Bronchial epithelial cell (primary cell): ENCODE measurements at regions not wholly inside any gene's neighbourhood (a gene's known extent, or its start where the extent isn't known, plus 50 kb on each side); places are given as distances from the start of the nearest gene placed in this dataset.

Experiments
- DNase-seq: peaks from one replicate; pipeline ENCODE4 v3.0.0-alpha.2; 2010; ENCODE audit warnings: low read depth
- FAIRE-seq: peaks from 2 replicates; lab custom pipeline; 2011; peaks lifted over from hg19 to GRCh38; lab: Jason Lieb, UNC
- H3K27me3 ChIP-seq: 2 replicates; pipeline ENCODE4 v1.5.1; 2011; ENCODE audit warnings: low read length; ENCODE audit not compliant: control insufficient read depth, insufficient read depth
- H3K36me3 ChIP-seq: 2 replicates; pipeline ENCODE4 v1.5.1; 2011; ENCODE audit warnings: low read length; ENCODE audit not compliant: control insufficient read depth, insufficient read depth
- H3K4me3 ChIP-seq: 2 replicates; pipeline ENCODE4 v1.5.1; 2011; ENCODE audit warnings: mild to moderate bottlenecking, low read depth, low read length, control low read depth
- CTCF ChIP-seq: IDR thresholded peaks from 2 replicates; pipeline ENCODE4 v1.5.1; 2011; ENCODE audit warnings: mild to moderate bottlenecking, moderate library complexity, low read length, control low read depth, inconsistent platforms; ENCODE audit not compliant: insufficient read depth, severe bottlenecking

GRCh38 chr13:83549671-83550070 lies 332.6 kb downstream of the SLITRK1 start:
- Histone ChIP-seq H3K27me3 (no peaks in the 10 kb centered on the region), H3K36me3 (no peaks in the 10 kb centered on the region), H3K4me3 (no peak overlapping the region)
- TF ChIP-seq CTCF: no peak
- no peak for FAIRE-seq
- peak; percentile 85 for DNase-seq

GRCh38 chr13:83547043-83547442 lies 335.2 kb downstream of the SLITRK1 start:
- FAIRE-seq: no peak
- H3K36me3 ChIP-seq: no peaks in the 10 kb centered on the region
- TF ChIP-seq CTCF: no peak

GRCh38 chr13:83546476-83546875 lies 335.8 kb downstream of the SLITRK1 start:
- Histone ChIP-seq H3K4me3 (no peak overlapping the region), H3K36me3 (no peaks in the 10 kb centered on the region), H3K27me3 (no peaks in the 10 kb centered on the region)
- DNase-seq (no peak), FAIRE-seq (no peak)
- TF ChIP-seq CTCF: no peak

More at GRCh38 chr13:83547043-83547442, 335.2 kb downstream of the SLITRK1 start:
- no peaks in the 10 kb centered on the region for H3K27me3 ChIP-seq
- DNase-seq: no peak
- no peak overlapping the region for H3K4me3 ChIP-seq

- Histone ChIP-seq H3K27me3 (no peaks in the 10 kb centered on the region), H3K4me3 (no peak overlapping the region), H3K36me3 (no peaks in the 10 kb centered on the region)
- TF ChIP-seq CTCF: no peak
- no peak for FAIRE-seq
- DNase-seq: no peak
Observed at GRCh38 chr13:83538636-83539035, 343.6 kb downstream of the SLITRK1 start.

- Histone ChIP-seq H3K27me3 (no peaks in the 10 kb centered on the region), H3K36me3 (no peaks in the 10 kb centered on the region), H3K4me3 (no peak overlapping the region)
- no peak for FAIRE-seq
- DNase-seq: peak; percentile 34
- TF ChIP-seq CTCF: no peak
Observed at GRCh38 chr13:83536941-83537340, 345.3 kb downstream of the SLITRK1 start.

- H3K36me3 ChIP-seq: no peaks in the 10 kb centered on the region
- no peaks in the 10 kb centered on the region for H3K27me3 ChIP-seq
- TF ChIP-seq CTCF: no peak
- no peak overlapping the region for H3K4me3 ChIP-seq
- peak; percentile 39 for DNase-seq
- FAIRE-seq: no peak
Observed at GRCh38 chr13:83536153-83536552, 346.1 kb downstream of the SLITRK1 start.
